HT1080 (cell line): ENCODE measurements at regions not wholly inside any gene's neighbourhood (a gene's known extent, or its start where the extent isn't known, plus 50 kb on each side); places are given as distances from the start of the nearest gene placed in this dataset.
"Not testable (repeated sequence)": the region's sequence is repeated elsewhere in the genome, so short reads cannot be mapped to it uniquely, and the experiment has no call there.

ENCODE experiments used
- DNase-seq: peaks from one replicate; pipeline ENCODE4 v3.0.0-alpha.2; 2015; ENCODE audit warnings: low read depth

GRCh38 chr2:83305758-83306378 is 1153.2 kb downstream of the SUCLG1 start:
- no peak for DNase-seq

GRCh38 chr2:83291083-83291482 is 1168.0 kb downstream of the SUCLG1 start:
- DNase-seq = no peak

- no peak for DNase-seq
Measured at GRCh38 chr2:83282841-83283240, 1176.2 kb downstream of the SUCLG1 start.

GRCh38 chr2:83282043-83282795 is 1176.9 kb downstream of the SUCLG1 start:
- no peak for DNase-seq

- no peak for DNase-seq
Measured at GRCh38 chr2:83280391-83280790, 1178.7 kb downstream of the SUCLG1 start.

GRCh38 chr2:83273322-83273721 is 1185.8 kb downstream of the SUCLG1 start:
- no peak for DNase-seq

- DNase-seq = no peak
Measured at GRCh38 chr2:83261591-83262136, 1197.4 kb downstream of the SUCLG1 start.

GRCh38 chr2:83253848-83254247 is 1205.2 kb downstream of the SUCLG1 start:
- no peak for DNase-seq

- DNase-seq = no peak
Measured at GRCh38 chr2:83251321-83251872, 1207.7 kb downstream of the SUCLG1 start.

GRCh38 chr2:83245806-83246537 is 1213.1 kb downstream of the SUCLG1 start:
- not testable (repeated sequence) for DNase-seq

- no peak for DNase-seq
Measured at GRCh38 chr2:83240611-83241010, 1218.5 kb downstream of the SUCLG1 start.

GRCh38 chr2:83238111-83238510 is 1221.0 kb downstream of the SUCLG1 start:
- no peak for DNase-seq

GRCh38 chr2:83234246-83234645 is 1224.8 kb downstream of the SUCLG1 start:
- DNase-seq = no peak

GRCh38 chr2:83233781-83234180 is 1225.3 kb downstream of the SUCLG1 start:
- no peak for DNase-seq

GRCh38 chr2:83233326-83233725 is 1225.8 kb downstream of the SUCLG1 start:
- DNase-seq = no peak

- no peak for DNase-seq
Measured at GRCh38 chr2:83229443-83229842, 1229.6 kb downstream of the SUCLG1 start.

GRCh38 chr2:83224591-83225200 is 1234.4 kb downstream of the SUCLG1 start:
- no peak for DNase-seq

GRCh38 chr2:83221258-83221657 is 1237.8 kb downstream of the SUCLG1 start:
- DNase-seq = peak; percentile 31

GRCh38 chr2:83217854-83218253 is 1241.2 kb downstream of the SUCLG1 start:
- DNase-seq = no peak

GRCh38 chr2:83196225-83196624 is 1262.9 kb downstream of the SUCLG1 start:
- peak; percentile 36 for DNase-seq

GRCh38 chr2:83191316-83191715 is 1267.8 kb downstream of the SUCLG1 start:
- DNase-seq = no peak
